ENCODE measurements at regions not wholly inside any gene's neighbourhood (a gene's known extent, or its start where the extent isn't known, plus 50 kb on each side); places are given as distances from the start of the nearest gene placed in this dataset.

GRCh38 chr10:131682271-131682962 is 218.4 kb upstream of the PPP2R2D start:
- Histone ChIP-seq H3K4me3 (no peak overlapping the region), H3K27ac (no peak overlapping the region), H3K9me3 (no peaks in the 10 kb centered on the region), H3K27me3 (no peaks in the 10 kb centered on the region), H3K4me1 (no peaks in the 10 kb centered on the region), H3K36me3 (replicated peaks in 1 of 2; ENCODE audit: insufficient read depth in 1 of 2, low read depth in 2 of 2) (no peaks in the 10 kb centered on the region)
- ATAC-seq: no peak
- TF ChIP-seq POLR2A (IDR thresholded peaks at IDR 0.05) (no peak), CTCF (IDR thresholded peaks at IDR 0.05) (no peak)
- intact Hi-C loops (cut with DNase I): no loop called here
- no peak for DNase-seq
- WGBS, 2 donors: 83 to 84% methylated on average over 20 of the region's 20 CpGs

- intact Hi-C loops (cut with DNase I): no loop called here
Observed at GRCh38 chr10:131683281-131683861, 217.4 kb upstream of the PPP2R2D start.

GRCh38 chr10:131683941-131684340 is 216.9 kb upstream of the PPP2R2D start:
- no peak overlapping the region for H3K27ac ChIP-seq
- H3K27me3 ChIP-seq: no peaks in the 10 kb centered on the region
- intact Hi-C loops (cut with DNase I): no loop called here
- H3K36me3 ChIP-seq (replicated peaks in 1 of 2; ENCODE audit: insufficient read depth in 1 of 2, low read depth in 2 of 2): no peaks in the 10 kb centered on the region
- no peak for TF ChIP-seq POLR2A (IDR thresholded peaks at IDR 0.05)
- no peak for TF ChIP-seq CTCF (IDR thresholded peaks at IDR 0.05)
- H3K9me3 ChIP-seq: no peaks in the 10 kb centered on the region
- H3K4me3 ChIP-seq: no peak overlapping the region
- no peaks in the 10 kb centered on the region for H3K4me1 ChIP-seq
- no peak for DNase-seq
- 76 to 84% methylated on average over 8 to 12 of the region's 12 CpGs for WGBS, 2 donors
- ATAC-seq: no peak

More at GRCh38 chr10:131683281-131683861, 217.4 kb upstream of the PPP2R2D start:
- DNase-seq (no peak), ATAC-seq (no peak)
- H3K36me3 ChIP-seq (replicated peaks in 1 of 2; ENCODE audit: insufficient read depth in 1 of 2, low read depth in 2 of 2): no peaks in the 10 kb centered on the region
- H3K4me3 ChIP-seq: no peak overlapping the region
- 68 to 78% methylated on average over 11 to 21 of the region's 21 CpGs for WGBS, 2 donors
- H3K27me3 ChIP-seq: no peaks in the 10 kb centered on the region
- H3K27ac ChIP-seq: no peak overlapping the region
- H3K9me3 ChIP-seq: no peaks in the 10 kb centered on the region
- no peak for TF ChIP-seq CTCF (IDR thresholded peaks at IDR 0.05)
- H3K4me1 ChIP-seq: no peaks in the 10 kb centered on the region

GRCh38 chr10:131685007-131685406 is 215.8 kb upstream of the PPP2R2D start:
- intact Hi-C loops (cut with DNase I): no loop called here
- no peak overlapping the region for H3K4me3 ChIP-seq
- H3K27ac ChIP-seq: no peak overlapping the region
- no peaks in the 10 kb centered on the region for H3K27me3 ChIP-seq
- no peaks in the 10 kb centered on the region for H3K36me3 ChIP-seq (replicated peaks in 1 of 2; ENCODE audit: insufficient read depth in 1 of 2, low read depth in 2 of 2)
- ATAC-seq (no peak), DNase-seq (no peak)
- WGBS, 2 donors: 48 to 54% methylated on average over 3 to 7 of the region's 7 CpGs
- no peaks in the 10 kb centered on the region for H3K9me3 ChIP-seq
- H3K4me1 ChIP-seq: no peaks in the 10 kb centered on the region
- no peak for TF ChIP-seq CTCF (IDR thresholded peaks at IDR 0.05)
- TF ChIP-seq POLR2A (IDR thresholded peaks at IDR 0.05): no peak

GRCh38 chr10:131685576-131685975 is 215.2 kb upstream of the PPP2R2D start:
- H3K27ac ChIP-seq: no peak overlapping the region
- H3K27me3 ChIP-seq: no peaks in the 10 kb centered on the region
- TF ChIP-seq CTCF (IDR thresholded peaks at IDR 0.05): no peak
- no peak for TF ChIP-seq POLR2A (IDR thresholded peaks at IDR 0.05)
- H3K9me3 ChIP-seq: no peaks in the 10 kb centered on the region
- H3K4me3 ChIP-seq: no peak overlapping the region
- WGBS, 2 donors: 66% methylated on average over 7 to 9 of the region's 10 CpGs
- H3K4me1 ChIP-seq: no peaks in the 10 kb centered on the region
- ATAC-seq: no peak
- no peaks in the 10 kb centered on the region for H3K36me3 ChIP-seq (replicated peaks in 1 of 2; ENCODE audit: insufficient read depth in 1 of 2, low read depth in 2 of 2)
- intact Hi-C loops (cut with DNase I): no loop called here
- no peak for DNase-seq

Measured in body of pancreas (tissue), 4 donors.